Pancreas (tissue), 10 donors: ENCODE measurements at regions not wholly inside any gene's neighbourhood (a gene's known extent, or its start where the extent isn't known, plus 50 kb on each side); places are given as distances from the start of the nearest gene placed in this dataset.

Experiments used
- ATAC-seq, 4 donors: fragments of 200-7000 bp; cut with Tn5 transposase; one replicate each; pipeline versions ENCODE4 v1.8.0 to v1.9.1; 2020; ENCODE audit warnings: mild to moderate bottlenecking in 4 of 4, moderate library complexity in 4 of 4
- DNase-seq, 6 donors: peaks; one replicate each; pipeline ENCODE4 v3.0.0-alpha.2; 2020
- FAIRE-seq: peaks from 2 replicates; lab custom pipeline; 2012; peaks lifted over from hg19 to GRCh38; lab: Jason Lieb, UNC
- H3K27ac ChIP-seq, 4 donors: fragments of 200-600 bp; sonication (generic); 1 replicate in 3 of 4; 2 replicates in 1 of 4; pipeline versions ENCODE4 v1.5.0 to v1.8.0; 2020
- H3K27me3 ChIP-seq, 4 donors: fragments of 200-600 bp; one replicate each; pipeline ENCODE4 v1.8.0; 2021
- H3K36me3 ChIP-seq, 3 donors: fragments of 200-600 bp; sonication (generic) in 1 of 3; one replicate each; pipeline versions ENCODE4 v1.5.0 to v1.8.0; 2020 to 2021
- H3K4me1 ChIP-seq, 3 donors: fragments of 200-600 bp; one replicate each; pipeline ENCODE4 v1.8.0; 2021
- H3K4me3 ChIP-seq, 4 donors: fragments of 200-600 bp; sonication (generic) in 2 of 4; one replicate each; pipeline versions ENCODE4 v1.5.0 to v1.8.0; 2020 to 2021
- H3K9me3 ChIP-seq, 4 donors: fragments of 200-600 bp; one replicate each; pipeline ENCODE4 v1.8.0; 2021
- CTCF ChIP-seq, 4 donors: fragments of 200-600 bp; sonication (generic) in 3 of 4; IDR thresholded peaks; one replicate each; pipeline versions ENCODE4 v1.5.0 to v1.8.0; 2021; ENCODE audit warnings: antibody characterized with exemption in 4 of 4
- WGBS, 2 donors: extraction: QIAGEN DNeasy Blood & Tissue Kit; methylation state at CpG; one replicate each; pipeline ENCODE4 v1.1.7; 2013; 5-methylcytosine and 5-hydroxymethylcytosine counted together
- intact Hi-C, 3 donors: fragments of 100-400 bp; cut with DNase I; formaldehyde crosslinking; loops; one replicate each; pipeline versions ENCODE4 v1.11.1 to v1.14.2; 2022
- donor health status: healthy with polysubstance abuse.
- donor health status: DM: no; HTN: no; CAD: no; lungs with moderate emphysema.
- donor health status: DM: no; HTN: no; CAD: no.
- donor health status: control.
- donor health status: control.
- donor health status: Bipolar disorder and iron deficiency.
- donor health status: DM: yes; HTN: yes; CAD: no.
- donor health status: DM: no; HTN: no; CAD: no.
- donor health status: DM: no; HTN: no; CAD: no.
- donor health status: DM: yes; HTN: yes; CAD: no.

GRCh38 chr14:38705220-38705619 lies 397.8 kb downstream of the SEC23A start:
- no peak for DNase-seq
- ATAC-seq: no peak
- no peak for FAIRE-seq
- intact Hi-C loops: no loop called here
- no peaks in the 10 kb centered on the region for H3K36me3 ChIP-seq
- no peaks in the 10 kb centered on the region for H3K4me1 ChIP-seq
- no peak overlapping the region for H3K27ac ChIP-seq
- TF ChIP-seq CTCF (IDR thresholded peaks at IDR 0.05): no peak
- WGBS, 2 donors: 89 to 91% methylated on average over 5 of the region's 5 CpGs
- no peaks in the 10 kb centered on the region for H3K9me3 ChIP-seq
- H3K27me3 ChIP-seq: no peaks in the 10 kb centered on the region
- H3K4me3 ChIP-seq: no peak overlapping the region

DNA sequence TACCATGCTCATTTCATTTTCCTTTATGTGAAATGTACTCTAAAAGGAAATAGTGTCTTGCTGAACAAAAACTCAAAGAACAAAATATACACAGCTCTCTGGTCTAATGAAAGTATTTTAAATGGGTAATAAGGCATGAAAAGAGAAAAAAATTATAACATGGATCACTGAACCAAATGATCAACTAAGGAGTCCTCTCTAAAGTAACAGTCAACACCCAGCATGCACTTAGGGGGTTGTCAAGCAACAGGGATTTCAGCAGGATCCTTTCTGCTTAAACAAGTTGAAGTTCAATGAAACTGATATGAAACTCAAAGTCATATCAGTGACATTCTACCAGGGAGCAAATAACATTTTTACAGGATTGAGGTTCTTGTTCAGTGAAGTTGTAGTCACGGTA lies 398.8 kb downstream of the SEC23A start:
- no peak for DNase-seq
- no peak for FAIRE-seq
- peak in 2 of 4 donors; percentile 53 to 69 for ATAC-seq
- H3K27me3 ChIP-seq: no peaks in the 10 kb centered on the region
- no peaks in the 10 kb centered on the region for H3K9me3 ChIP-seq
- TF ChIP-seq CTCF (IDR thresholded peaks at IDR 0.05): no peak
- 94 to 96% methylated on average over 1 of the region's 1 CpG for WGBS, 2 donors
- no peaks in the 10 kb centered on the region for H3K36me3 ChIP-seq
- no peaks in the 10 kb centered on the region for H3K4me1 ChIP-seq
- no peak overlapping the region for H3K4me3 ChIP-seq
- no peak overlapping the region for H3K27ac ChIP-seq
- intact Hi-C loops: no loop called here

DNA sequence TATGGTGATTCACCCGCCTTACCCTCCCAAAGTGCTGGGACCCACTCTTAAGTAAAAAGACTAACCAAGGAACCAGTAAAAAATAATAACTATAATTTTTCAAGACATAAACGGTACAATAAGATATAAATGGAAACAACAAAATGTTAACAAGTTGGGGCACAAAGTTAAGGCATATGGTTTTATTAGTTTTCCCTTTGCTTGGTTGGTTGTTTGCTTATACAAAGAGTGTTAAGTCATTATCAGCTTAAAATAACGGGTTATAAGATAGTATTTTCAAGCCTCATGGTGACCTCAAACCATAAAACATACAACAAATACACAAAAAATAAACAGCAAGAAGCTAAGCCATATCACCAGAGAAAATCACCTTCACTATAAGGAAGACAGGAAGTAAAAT lies 406.1 kb downstream of the SEC23A start:
- no peak for TF ChIP-seq CTCF (IDR thresholded peaks at IDR 0.05)
- FAIRE-seq (no peak), ATAC-seq (no peak), DNase-seq (no peak)
- H3K4me1 ChIP-seq: no peaks in the 10 kb centered on the region
- H3K27me3 ChIP-seq: no peaks in the 10 kb centered on the region
- H3K9me3 ChIP-seq: no peaks in the 10 kb centered on the region
- H3K36me3 ChIP-seq: no peaks in the 10 kb centered on the region
- H3K27ac ChIP-seq: no peak overlapping the region
- no peak overlapping the region for H3K4me3 ChIP-seq
- WGBS, 2 donors: 57 to 80% methylated on average over 3 of the region's 3 CpGs
- intact Hi-C loops: no loop called here

DNA sequence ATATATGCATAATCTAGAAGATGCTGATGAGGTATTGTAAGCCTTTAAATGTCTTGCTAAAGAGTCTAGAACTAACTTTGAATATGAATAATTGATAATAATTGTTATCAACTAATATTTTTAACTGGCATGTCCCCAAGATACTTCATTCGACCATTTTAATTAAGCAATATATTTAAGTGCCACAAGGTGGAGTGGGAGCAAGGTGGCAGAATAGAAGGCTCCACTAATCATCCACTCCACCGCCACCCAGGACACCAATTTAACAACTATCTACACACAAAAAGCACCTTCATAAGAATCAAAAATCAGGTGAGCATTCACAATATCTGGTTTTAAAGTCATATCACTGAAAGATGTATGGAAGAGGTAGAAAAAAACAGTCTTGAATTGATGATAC lies 409.6 kb downstream of the SEC23A start:
- ATAC-seq: no peak
- WGBS, 2 donors: 55 to 65% methylated on average over 2 of the region's 2 CpGs
- FAIRE-seq: no peak
- H3K27ac ChIP-seq: no peak overlapping the region
- H3K4me1 ChIP-seq: no peaks in the 10 kb centered on the region
- H3K9me3 ChIP-seq: no peaks in the 10 kb centered on the region
- no peak overlapping the region for H3K4me3 ChIP-seq
- no peaks in the 10 kb centered on the region for H3K27me3 ChIP-seq
- H3K36me3 ChIP-seq: no peaks in the 10 kb centered on the region
- no peak for DNase-seq
- TF ChIP-seq CTCF (IDR thresholded peaks at IDR 0.05): no peak
- intact Hi-C loops: no loop called here

DNA sequence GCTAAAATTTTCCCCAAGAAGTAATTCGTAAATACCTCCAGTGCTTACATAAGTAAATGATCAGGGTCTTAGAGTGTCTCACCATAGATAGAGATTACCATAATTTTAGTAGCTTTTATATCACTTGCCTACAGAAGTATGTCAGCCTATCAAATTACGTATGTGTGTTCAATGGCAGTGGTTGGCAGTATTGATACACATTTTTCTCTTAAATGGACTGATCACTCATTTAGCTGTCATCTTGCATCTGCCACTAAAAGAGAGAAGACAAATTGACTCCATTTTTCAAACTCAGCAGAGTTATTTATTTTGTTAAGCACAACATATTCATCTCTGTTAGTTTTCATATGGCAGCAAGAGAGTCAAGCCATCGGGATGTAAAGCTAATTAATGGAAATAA lies 413.1 kb upstream of the CLEC14A start:
- no peak overlapping the region for H3K27ac ChIP-seq
- no peak for TF ChIP-seq CTCF (IDR thresholded peaks at IDR 0.05)
- H3K27me3 ChIP-seq: no peaks in the 10 kb centered on the region
- no peaks in the 10 kb centered on the region for H3K36me3 ChIP-seq
- no peak for FAIRE-seq
- DNase-seq: no peak
- no peaks in the 10 kb centered on the region for H3K4me1 ChIP-seq
- no peak overlapping the region for H3K4me3 ChIP-seq
- intact Hi-C loops: no loop called here
- H3K9me3 ChIP-seq: no peaks in the 10 kb centered on the region
- WGBS, 2 donors: 60 to 64% methylated on average over 3 of the region's 3 CpGs
- no peak for ATAC-seq
